Kidney (tissue), 13 donors: ENCODE measurements at regions not wholly inside any gene's neighbourhood (a gene's known extent, or its start where the extent isn't known, plus 50 kb on each side); places are given as distances from the start of the nearest gene placed in this dataset.

Experiments used
- DNase-seq, 5 donors: peaks; one replicate each; pipeline ENCODE4 v3.0.0-alpha.2; 2013 to 2020
- FAIRE-seq: peaks from 2 replicates; lab custom pipeline; 2012; peaks lifted over from hg19 to GRCh38; lab: Jason Lieb, UNC
- H3K27ac ChIP-seq, 2 donors: one replicate each; pipeline ENCODE4 v1.7.0; 2013; ENCODE audit warnings: low read depth in 2 of 2, low read length in 2 of 2, inconsistent platforms in 1 of 2
- H3K27me3 ChIP-seq: one replicate; pipeline ENCODE4 v1.7.1; 2013; ENCODE audit warnings: low read length, inconsistent platforms; ENCODE audit not compliant: control insufficient read depth, insufficient read depth
- H3K36me3 ChIP-seq, 3 donors: one replicate each; pipeline versions ENCODE4 v1.7.0 to v1.7.1; 2013; ENCODE audit warnings: low read length in 3 of 3, control low read depth in 1 of 3, inconsistent platforms in 1 of 3; ENCODE audit not compliant: insufficient read depth in 3 of 3, control insufficient read depth in 2 of 3
- H3K4me1 ChIP-seq, 3 donors: one replicate each; pipeline versions ENCODE4 v1.7.0 to v1.7.1; 2013; ENCODE audit warnings: low read length in 3 of 3, inconsistent platforms in 1 of 3, low read depth in 1 of 3; ENCODE audit not compliant: control insufficient read depth in 2 of 3, insufficient read depth in 2 of 3
- H3K4me3 ChIP-seq, 3 donors: one replicate each; pipeline versions ENCODE4 v1.7.0 to v1.8.1; 2013; ENCODE audit warnings: low read length in 3 of 3, control low read depth in 1 of 3, inconsistent platforms in 1 of 3
- H3K9ac ChIP-seq, 3 donors: one replicate each; pipeline versions ENCODE4 v1.7.0 to v1.7.1; 2013; ENCODE audit warnings: low read length in 3 of 3, control low read depth in 1 of 3, inconsistent platforms in 1 of 3
- H3K9me3 ChIP-seq, 3 donors: one replicate each; pipeline versions ENCODE4 v1.7.0 to v1.7.1; 2013; ENCODE audit warnings: low read length in 3 of 3, control low read depth in 1 of 3, inconsistent platforms in 1 of 3; ENCODE audit not compliant: control insufficient read depth in 2 of 3, insufficient read depth in 1 of 3
- intact Hi-C: fragments of 100-400 bp; cut with DNase I; formaldehyde crosslinking; loops from one replicate; pipeline ENCODE4 v1.11.1; 2022
- TF ChIP-seq, protein P1 (sequence below): IDR thresholded peaks from 3 replicates; pipeline ENCODE4 v1.5.1; 2012; ENCODE audit warnings: mild to moderate bottlenecking, moderate library complexity, borderline replicate concordance; ENCODE audit not compliant: insufficient read depth; ENCODE audit errors: extremely low read depth
- donor health status: control.
- donor health status: control.
- donor health status: control.
- donor health status: control.
- donor health status: control.
- donor health status: DM: yes; HTN: yes; CAD: no.
- donor health status: Normal renal cell carcinoma (clear cell type).

DNA sequence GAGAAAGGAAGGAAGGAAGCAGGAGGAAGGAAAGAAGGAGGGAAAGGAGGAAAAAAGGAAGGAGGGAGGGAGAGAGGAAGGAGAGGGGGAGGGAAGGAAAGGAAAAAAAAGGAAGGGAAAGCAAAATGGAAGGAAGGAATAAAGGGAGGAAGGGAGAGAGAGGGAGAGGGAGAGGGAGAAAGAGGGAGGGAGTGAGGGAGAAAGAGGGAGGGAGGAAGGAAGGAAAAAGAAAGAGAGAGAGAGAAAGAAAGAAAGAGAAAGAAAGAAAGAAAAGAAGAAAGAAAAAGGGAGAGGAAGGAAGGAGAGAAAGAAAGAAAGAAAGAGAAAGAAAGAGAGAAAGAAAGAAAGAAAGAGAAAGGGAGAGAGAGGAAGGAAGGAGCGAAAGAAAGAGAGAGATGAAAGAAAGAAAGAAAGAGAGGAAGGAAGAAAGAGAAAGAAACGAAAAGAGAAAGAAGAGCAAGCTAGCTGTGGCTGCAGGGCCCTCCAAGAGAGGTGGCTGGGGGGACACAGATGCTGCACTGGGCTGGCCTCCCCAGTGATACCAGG is 472.4 kb upstream of the MGMT start:
- Histone ChIP-seq H3K4me1 (no peaks in the 10 kb centered on the region), H3K9ac (no peak overlapping the region), H3K9me3 (no peaks in the 10 kb centered on the region), H3K27ac (no peak overlapping the region), H3K27me3 (no peaks in the 10 kb centered on the region), H3K4me3 (no peak overlapping the region), H3K36me3 (no peaks in the 10 kb centered on the region)
- intact Hi-C loops: no loop called here
- DNase-seq (no peak), FAIRE-seq (no peak)
- TF ChIP-seq, protein P1, sequence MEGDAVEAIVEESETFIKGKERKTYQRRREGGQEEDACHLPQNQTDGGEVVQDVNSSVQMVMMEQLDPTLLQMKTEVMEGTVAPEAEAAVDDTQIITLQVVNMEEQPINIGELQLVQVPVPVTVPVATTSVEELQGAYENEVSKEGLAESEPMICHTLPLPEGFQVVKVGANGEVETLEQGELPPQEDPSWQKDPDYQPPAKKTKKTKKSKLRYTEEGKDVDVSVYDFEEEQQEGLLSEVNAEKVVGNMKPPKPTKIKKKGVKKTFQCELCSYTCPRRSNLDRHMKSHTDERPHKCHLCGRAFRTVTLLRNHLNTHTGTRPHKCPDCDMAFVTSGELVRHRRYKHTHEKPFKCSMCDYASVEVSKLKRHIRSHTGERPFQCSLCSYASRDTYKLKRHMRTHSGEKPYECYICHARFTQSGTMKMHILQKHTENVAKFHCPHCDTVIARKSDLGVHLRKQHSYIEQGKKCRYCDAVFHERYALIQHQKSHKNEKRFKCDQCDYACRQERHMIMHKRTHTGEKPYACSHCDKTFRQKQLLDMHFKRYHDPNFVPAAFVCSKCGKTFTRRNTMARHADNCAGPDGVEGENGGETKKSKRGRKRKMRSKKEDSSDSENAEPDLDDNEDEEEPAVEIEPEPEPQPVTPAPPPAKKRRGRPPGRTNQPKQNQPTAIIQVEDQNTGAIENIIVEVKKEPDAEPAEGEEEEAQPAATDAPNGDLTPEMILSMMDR: no peak

DNA sequence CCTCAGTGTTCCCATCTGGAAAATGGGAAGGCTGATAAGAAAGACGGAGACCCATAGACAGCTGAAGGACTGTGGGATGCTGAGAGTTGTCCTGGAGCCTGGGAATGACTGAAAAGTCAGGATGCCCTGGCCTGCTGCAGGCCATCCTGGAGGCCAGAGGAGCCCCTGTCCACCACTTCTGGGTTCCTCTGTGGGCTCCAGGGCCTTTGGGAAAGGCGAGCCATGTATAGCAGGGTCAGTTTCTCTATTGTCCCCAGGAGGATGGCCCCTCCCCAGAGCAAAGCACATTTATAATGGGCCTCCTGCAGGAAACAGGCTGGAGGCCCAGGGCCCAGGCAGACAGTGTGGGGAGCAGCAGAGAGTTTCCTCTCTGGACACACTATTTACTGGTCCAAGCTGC is 471.4 kb upstream of the MGMT start:
- Histone ChIP-seq H3K4me1 (no peaks in the 10 kb centered on the region), H3K27ac (no peak overlapping the region), H3K4me3 (no peak overlapping the region), H3K36me3 (no peaks in the 10 kb centered on the region), H3K27me3 (no peaks in the 10 kb centered on the region), H3K9me3 (no peaks in the 10 kb centered on the region), H3K9ac (no peak overlapping the region)
- intact Hi-C loops: no loop called here
- DNase-seq (no peak), FAIRE-seq (no peak)
- TF ChIP-seq, protein P1: no peak

DNA sequence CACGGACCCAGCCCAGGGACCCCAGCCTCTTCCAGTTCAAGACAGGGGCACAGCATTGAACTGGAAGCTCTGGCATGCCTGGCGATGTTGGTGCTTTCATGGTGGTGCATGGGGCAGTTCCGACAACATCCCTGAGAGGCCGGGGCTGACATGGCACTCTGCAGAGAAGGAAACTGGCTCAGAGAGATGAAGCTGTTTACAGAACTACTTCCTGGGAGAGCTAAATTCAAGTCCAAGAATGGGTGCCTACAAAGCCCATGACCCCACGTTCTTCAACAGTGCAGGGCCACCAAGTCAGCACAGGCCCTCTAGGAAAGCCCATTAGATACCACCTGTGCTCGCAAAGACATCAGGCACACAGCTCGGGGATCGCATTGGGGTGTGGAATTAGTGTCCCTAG is 470.9 kb upstream of the MGMT start:
- no peak for FAIRE-seq

More for the DNA sequence above, 470.9 kb upstream of the MGMT start:
- no peak overlapping the region for H3K27ac ChIP-seq
- intact Hi-C loops: no loop called here
- H3K4me3 ChIP-seq: no peak overlapping the region
- H3K36me3 ChIP-seq: no peaks in the 10 kb centered on the region
- no peaks in the 10 kb centered on the region for H3K4me1 ChIP-seq
- DNase-seq: no peak
- H3K27me3 ChIP-seq: no peaks in the 10 kb centered on the region
- no peak overlapping the region for H3K9ac ChIP-seq
- no peaks in the 10 kb centered on the region for H3K9me3 ChIP-seq
- TF ChIP-seq, protein P1: no peak
